ENCODE measurements at regions not wholly inside any gene's neighbourhood (a gene's known extent, or its start where the extent isn't known, plus 50 kb on each side); places are given as distances from the start of the nearest gene placed in this dataset.
A peak's percentile ranks its signal among the peaks of the same experiment; 100 is the strongest.
"Not testable (repeated sequence)": the region's sequence is repeated elsewhere in the genome, so short reads cannot be mapped to it uniquely, and the experiment has no call there.

DNA sequence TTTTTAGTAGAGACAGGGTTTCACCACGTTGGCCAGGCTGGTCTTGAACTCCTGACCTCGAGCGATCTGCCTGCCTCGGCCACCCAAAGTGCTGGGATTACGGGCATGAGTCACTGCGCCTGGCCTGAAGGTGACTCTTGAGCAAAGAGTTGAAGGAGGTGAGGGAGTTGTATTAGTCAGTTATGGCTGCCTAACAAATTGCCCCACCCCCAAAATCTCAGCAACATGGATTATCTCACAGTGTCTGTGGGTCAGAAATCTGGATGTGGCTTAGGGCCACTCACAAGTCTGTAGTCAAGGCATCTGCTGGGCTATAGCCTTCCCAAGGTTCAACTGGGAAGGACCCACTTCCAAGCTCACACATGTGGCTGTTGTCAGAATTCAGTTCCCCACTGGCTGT lies 52.8 kb upstream of the ADGRE5 start:
- no peak for DNase-seq

DNA sequence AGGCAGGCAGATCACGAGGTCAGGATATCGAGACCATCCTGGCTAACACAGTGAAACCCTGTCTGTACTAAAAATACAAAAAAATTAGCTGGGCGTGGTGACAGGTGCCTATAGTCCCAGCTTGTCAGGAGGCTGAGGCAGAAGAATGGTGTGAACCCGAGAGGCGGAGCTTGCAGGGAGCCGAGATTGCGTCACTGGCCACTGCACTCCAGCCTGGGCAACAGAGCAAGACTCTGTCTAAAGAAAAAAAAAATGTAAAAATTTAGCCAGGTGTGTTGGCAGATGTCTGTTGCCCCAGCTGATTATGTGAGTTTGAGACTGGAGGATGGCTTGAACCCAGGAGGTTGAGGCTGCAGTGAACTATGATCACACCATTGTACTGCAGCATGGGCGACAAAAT lies 54.2 kb upstream of the ADGRE5 start:
- not testable (repeated sequence) for DNase-seq

DNA sequence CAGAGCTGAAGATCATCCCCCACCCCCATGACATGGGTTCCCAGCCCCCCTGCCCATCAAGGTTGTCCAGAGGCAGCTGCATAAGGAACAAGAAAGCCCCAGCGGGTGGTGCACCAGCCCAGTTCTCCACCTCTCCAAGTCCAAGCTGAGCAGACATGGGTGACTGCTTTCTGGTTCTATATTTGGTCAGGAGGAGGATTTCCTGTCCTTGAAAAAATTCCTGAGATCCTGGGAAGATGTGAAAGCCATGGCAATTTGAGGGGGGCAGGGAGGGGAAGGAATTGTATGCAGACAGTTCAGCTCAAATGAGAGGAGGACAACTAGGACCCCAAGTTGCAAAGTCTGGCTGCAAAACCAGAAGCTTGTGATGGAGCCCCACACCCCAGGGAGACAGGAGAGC lies 55.4 kb upstream of the ADGRE5 start:
- peak; percentile 20 for DNase-seq

DNA sequence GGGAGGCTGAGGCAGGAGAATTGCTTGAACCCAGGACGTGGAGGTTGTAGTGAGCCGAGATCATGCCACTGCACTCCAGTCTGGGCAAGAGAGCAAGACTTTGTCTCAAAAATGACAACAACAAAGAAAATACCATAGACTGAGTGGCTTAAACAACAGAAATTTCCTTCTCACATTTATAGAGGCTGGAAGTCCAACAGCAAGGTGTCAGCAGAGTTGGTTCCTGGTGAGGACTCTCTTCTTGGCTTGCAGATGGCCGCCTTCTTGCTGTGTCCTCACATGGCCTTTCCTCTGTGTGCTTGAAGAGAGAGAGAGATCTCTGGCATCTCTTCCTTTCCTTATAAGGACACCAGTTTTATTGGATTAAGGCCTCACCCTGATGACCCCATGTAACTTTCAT lies 56.1 kb upstream of the ADGRE5 start:
- DNase-seq, result no peak

DNA sequence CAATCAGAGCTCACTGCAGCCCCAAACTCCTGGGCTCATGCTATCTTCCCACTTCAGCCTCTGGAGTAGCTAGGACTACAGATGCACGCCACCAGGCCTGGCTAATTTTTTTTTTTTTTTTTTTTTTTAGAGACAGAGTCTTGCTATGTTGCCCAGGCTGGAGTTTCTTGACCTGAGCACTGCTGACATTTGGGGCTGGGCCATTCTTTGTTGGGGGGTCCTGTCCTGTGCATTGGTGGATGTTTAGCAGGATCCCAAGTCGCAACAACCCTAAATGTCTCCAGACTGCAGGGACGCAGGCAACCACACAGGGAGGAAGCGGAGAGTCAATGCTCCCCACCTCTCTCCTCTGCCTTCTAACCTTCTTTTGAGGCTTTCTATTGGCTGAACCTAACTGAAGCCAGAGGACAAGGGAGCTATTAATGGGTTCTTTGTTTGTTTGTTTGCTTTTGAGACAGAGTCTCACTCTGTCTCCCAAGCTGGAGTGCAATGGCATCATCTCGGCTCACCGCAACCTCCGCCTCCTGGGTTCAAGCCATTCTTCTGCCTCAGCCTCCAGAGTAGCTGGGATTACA lies 58.3 kb upstream of the ADGRE5 start:
- no peak for DNase-seq

DNA sequence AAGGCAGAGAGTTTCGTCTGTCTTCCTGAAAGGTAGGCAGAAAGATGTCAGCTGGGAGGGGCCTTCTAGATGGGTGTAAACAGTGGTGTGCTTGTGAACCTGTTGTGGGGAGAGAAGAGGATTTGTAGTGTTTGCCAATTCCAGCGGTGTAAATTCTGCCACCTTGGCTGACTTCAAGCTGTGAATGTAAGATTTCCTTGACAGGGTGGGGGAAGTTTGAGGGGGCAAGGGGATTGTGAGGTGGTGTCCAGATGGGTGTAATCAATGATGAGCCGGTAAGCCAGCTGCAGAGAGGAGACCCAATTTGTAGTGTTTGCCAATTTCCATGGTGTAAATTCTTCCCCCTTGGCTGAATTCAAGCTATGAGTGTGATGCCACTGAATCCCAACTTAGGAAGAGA lies 61.0 kb upstream of the ADGRE5 start:
- DNase-seq, result no peak

DNA sequence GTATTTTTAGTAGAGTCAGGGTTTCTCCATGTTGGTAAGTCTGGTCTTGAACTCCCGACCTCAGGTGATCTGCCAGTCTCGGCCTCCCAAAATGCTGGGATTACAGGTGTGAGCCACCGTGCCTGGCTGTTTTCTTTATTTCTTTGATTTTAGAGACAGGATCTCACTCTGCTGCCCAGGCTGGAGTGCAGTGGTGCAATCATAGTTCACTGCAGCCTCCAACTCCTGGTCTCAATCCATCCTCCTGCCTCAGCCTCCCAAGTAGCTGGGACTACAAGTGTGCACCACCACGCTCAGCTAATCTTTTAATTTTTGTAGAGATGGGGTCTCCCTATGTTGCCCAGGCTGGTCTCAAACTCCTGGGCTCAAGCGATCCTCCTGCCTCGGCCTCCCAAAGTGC lies 61.5 kb upstream of the ADGRE5 start:
- DNase-seq, result not testable (repeated sequence)

DNA sequence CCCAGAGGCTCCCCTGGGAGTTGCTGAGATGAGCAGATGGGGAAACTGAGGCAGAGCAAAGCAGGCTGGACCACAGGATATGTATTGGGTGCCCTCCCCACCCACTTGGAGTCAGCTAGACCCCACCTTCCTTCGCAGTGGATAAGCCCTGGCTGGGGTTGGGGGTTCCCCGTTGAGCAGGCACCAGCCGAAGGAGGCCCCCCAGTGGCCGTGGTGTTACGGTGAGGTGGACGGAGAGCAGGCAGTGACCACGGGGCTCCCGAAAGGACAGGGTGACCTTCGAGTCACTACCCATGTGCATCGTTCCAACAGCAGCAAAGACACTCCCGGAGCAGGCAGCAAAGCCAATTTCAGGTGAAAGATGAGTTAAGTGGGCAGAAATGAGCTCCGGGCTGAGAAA lies 62.4 kb upstream of the ADGRE5 start:
- no peak for DNase-seq

DNA sequence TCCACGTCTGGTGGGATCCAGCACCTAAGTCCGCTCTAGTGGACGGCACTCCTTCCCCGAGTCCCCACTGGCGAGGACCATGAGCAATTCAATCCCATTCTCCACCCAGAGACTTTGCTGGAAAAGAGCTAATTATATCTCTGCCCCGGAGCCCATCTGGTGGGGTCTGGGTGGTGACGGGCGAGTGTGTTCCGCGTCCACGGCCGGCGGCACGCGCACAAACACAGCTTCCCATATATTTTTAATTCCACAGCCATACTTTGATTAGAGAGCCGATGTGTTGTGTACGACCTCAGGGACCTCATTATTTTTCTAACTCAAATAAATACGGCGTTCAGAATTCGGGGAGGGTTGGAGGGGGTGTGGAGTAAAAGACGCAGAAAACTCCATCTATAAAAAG lies 64.1 kb upstream of the ADGRE5 start:
- no peak for DNase-seq

DNA sequence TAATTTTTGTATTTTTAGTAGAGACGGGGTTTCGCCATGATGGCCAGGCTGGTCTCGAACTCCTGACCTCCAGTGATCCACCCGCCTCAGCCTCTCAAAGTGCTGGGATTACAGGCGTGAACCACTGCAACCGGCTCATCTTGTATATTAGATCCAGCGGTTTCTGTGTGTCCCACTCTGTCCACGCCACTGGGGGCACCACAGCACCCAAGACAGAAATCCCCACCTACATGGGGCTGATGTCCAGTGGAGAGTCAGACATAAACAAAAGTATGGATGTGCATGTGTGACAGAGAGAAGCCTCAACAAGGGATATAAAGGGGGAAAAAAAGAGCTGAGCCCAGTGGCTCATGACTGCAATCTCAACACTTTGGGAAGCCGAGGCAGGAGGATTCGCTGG lies 65.8 kb upstream of the ADGRE5 start:
- no peak for DNase-seq

DNA sequence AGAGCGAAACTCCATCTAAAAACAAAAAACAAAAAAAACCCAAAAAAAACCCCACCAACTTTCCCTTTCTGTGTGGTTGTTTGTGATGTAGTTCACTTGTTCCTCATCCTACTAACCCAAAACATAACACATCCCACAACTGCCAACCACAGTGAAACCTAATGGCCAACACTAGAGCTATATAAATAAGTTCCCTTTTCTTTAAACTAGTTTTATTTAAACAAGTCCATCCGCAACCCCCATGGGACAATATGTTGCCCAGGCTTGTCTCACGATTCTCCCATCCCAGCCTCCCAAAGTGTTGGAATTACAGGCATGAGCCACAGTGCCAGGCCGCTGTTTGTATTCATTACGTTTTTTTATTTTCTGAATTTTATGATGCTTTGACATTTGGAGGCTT lies 71.2 kb upstream of the ADGRE5 start:
- no peak for DNase-seq

DNA sequence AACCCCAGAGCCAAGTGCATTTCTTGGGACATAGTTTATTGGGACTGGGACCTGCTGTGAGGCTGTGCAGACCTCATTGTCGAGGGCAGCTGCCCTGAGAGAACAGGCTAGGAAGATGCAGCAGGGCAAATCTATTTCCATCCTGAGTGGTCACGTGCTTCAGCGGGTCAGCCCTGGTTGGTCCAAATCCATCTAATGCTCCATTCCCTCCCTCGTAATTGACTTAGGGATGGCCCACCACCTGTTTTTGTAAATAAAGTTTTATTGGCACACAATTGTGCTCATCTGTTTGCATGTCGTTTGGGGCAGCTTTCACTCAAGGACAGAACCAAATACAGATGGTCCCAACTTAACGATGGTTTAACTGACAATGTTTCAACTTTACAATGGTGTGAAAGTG lies 75.5 kb upstream of the ADGRE5 start:
- DNase-seq, result no peak

DNA sequence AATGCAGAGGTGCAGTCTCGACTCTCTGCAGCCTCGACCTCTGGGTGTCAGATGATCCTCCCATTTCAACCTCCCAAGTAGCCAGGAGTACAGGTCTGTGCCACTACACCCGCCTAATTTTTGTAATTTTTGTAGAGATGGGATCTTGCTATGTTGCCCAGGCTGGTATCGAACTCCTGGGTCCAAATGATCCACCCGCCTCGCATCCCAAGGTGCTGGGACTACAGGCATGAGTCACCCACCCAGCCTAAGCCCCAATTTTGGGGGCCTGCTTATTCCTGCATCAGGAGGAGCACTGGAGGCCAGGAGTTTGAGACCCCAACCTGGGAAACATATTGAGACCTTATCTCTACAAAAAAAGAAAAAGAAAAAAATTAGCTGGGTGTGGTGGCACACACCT lies 80.1 kb upstream of the ADGRE5 start:
- no peak for DNase-seq

DNA sequence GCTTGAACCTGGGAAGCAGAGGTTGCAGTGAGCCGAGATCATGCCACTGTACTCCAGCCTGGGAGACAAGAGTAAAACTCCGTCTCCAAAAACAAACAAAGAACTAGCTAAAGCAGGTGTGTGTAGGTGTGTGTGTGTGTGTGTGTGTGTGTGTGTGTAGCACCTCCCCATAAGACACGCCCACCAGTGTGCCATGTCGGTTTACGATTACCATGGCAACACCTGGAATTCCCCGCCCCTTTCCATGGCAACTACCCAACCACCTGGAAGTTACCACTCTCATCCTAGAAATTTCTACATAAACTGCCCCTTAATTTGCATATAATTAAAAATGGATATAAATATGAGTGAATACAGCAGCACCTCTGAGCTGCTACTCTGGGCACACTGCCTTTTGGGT lies 80.9 kb upstream of the ADGRE5 start:
- no peak for DNase-seq

DNA sequence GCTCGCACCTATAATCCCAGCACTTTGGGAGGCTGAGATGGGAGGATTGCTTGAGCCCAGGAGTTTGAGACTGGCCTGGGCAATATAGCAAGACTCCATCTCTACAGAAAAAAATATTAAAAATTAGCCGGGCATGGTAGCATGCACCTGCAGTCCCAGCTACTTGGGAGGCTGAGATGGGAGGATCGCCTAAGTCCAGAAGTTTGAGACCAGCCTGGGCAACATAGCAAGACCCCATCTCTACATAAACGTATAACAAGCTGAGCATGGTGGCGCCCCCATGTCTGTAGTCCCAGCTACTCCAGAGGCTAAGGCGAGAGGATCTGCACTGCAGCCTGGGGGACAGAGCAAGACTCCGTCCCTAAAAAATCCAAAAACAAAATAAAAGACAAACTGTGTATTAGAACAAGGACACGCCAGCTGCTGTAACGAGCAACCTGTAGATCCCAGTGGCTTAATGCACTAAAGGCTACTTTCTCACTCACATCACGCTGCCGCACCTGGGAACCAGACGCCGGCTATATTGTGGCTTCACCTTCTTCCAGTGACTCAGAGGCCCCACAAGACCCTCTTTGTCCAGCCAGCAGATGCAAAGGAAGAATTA lies 81.9 kb upstream of the ADGRE5 start:
- not testable (repeated sequence) for DNase-seq

DNA sequence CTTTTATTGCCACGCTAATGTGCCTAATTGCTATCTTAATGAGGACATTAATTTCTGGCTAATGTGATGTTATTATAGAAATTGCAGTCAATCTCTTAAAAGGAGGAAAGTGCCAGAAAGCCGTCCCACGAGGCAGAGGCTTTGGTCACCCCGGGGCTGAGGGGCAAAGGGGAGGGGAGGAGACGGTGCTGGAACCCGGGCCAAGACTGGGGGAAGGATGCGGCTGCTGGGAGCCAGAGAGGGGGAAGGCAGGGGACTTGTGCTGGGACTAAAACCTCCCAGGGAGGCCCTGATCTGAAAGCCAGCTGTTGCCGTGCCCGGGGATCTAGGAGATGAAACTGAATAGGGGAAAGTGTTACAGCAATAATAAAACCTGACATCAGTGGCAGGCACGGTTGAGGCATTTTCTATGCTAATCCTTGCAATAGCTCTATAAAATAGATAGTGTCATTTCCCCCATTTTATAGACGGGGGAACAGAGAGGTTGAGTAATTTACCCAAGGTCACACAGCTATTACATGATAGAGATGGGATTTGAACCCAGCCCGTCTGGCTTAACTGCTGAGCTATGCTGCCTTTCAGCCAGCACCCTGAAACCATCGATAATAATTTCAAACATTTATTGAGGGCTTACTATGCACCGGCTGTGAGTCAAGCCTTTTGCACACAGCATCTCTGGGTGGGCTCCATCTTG lies 83.2 kb upstream of the ADGRE5 start:
- not testable (repeated sequence) for DNase-seq

DNA sequence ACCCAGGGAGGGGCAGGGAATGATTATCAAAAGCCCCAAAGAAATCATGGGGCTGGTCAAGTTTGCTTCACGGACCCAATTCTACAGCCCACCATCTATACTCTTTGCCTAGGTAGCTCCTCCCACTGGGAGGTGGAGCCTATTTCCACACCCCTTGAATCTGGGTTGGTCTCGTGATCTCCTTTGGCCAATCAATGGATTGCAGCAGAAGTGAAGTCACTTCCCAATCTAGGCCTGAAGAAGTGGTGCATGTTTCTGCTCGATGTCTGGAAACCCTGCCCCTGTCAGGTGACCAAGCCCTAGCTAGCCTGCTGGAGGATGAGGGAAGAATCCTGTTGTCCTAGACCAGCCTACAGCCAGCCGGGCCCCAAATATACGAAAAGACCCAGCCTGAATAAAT lies 86.3 kb upstream of the ADGRE5 start:
- peak; percentile 1 for DNase-seq

DNA sequence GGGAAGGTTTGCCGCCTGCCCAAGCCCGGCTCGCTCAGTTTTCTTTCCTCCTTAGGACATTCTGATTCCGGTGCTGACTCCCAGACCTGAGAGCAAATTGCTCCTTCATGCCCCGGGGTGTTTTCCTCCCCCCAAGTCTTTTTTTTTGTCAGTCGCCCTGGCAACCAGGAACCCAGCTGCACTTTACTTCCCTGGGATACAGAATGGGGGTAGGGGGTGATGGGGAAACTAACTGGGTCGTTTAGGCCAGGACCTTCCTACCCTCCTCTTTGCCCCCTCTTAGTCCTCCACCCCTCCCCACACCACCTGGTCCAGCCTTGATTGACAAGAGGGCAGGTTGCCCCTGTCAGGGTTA lies 87.5 kb upstream of the ADGRE5 start:
- not testable (repeated sequence) for DNase-seq

DNA sequence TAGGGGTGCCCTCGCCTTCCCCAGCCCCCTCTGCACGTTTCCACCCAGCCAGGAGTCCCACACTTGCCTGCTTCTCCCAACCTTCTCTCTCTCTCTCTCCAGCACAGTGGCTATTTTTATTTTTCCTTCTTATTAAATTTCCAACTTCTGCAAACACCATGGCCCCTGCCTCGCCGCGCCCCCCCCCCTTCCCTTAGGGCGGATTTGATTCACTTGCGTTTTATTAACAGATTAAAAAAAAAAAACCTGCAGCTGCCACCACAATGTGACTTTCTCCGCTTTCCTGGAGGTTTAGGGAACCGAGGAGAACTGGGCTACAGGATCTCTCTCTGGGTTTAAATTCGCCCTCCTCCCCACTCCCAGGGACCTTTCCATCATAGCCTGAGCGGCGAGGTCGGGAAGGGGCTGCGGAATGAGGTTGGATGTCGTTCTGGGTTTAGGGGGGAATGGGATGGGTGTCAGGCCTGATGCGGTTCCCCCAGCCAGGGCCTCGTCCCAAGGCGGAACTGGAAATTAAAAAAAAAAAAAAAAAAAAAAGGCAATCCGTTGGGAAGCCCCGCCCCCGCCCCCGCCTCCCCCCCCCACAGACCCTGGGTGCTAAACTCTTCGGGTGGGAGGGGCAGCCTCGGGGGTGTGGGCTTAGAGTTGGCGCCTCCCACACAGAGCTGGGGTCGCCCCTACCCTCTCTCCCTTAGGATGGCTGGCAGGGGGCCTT lies 87.3 kb upstream of the ADGRL1 start:
- not testable (repeated sequence) for DNase-seq

DNA sequence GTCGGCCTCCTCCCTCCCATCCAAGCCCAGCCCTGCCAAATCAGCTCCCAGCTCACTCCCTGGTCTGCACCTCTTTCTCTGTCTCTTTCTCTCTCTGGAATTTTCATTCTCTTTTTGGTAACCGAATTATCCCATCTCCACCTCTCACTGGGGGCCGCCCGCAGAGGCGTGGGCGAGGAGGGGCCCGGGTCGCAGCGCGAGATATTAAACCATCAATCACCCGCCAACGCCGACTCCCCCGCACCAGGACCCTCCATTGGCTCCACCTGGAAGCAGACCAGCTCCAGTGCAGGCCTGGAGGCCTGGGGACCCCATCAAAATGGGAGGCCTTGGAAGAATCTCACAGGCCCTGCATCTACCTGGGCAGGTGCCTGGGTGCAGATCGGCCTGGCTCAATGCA lies 83.8 kb upstream of the ADGRL1 start:
- DNase-seq, result not testable (repeated sequence)

DNA sequence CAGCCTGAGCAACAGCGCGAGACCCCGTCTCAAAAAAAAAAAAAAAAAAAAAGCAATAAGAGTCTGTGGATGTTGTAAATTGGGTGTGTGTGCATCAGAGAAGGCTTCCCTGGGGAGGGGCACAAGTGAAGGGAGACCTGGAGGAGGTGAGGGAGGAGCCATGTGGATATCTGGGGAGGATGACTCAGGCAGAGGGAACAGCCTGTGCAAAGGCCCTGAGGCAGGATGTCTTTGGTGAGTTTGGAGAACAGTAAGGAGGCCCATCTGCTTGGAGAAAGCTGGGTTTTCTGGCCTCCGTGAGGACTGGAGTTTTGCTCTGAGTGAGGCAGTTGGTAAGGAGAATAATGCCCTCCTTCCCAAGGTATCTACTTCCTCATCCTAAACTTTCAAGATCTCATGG lies 81.9 kb upstream of the ADGRL1 start:
- DNase-seq, result not testable (repeated sequence)

DNA sequence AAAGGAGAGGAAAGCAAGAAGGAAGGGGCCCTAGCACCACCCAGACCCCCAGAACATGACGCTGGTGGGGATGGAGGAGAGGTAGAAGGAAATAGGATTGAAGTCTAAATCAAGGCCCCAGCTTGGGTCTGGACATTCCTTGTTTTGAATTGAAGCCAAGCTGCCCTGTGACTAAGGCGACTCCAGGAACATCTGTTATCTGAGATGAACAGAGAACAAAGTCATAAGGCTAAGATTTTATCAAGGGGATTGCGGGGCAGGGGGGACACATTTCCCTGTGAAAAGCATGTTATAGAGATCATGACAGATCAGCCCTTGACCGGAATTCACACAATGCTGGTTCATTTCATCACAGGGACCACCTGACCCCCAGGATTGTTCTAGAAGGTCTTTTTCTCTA lies 80.6 kb upstream of the ADGRL1 start:
- not testable (repeated sequence) for DNase-seq

DNA sequence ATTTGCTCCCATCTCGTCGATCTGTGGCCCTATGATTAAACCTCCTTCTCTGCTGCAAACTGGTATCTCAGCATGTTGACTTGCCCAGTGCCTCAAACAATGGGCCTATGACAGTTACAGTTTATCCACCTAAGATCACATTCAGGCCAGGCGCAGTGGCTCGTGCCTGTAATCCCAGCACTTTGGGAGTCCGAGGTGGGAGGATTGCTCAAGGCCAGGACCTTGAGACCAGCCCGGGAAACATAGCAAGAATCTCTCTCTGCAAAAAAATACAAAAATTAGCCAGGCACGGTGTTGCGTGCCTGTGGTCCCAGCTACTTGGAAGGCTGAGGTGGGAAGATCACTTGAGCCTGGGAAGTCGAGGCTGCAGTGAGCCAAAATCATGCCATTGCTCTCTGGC lies 79.8 kb upstream of the ADGRL1 start:
- not testable (repeated sequence) for DNase-seq
